ENCODE measurements at regions not wholly inside any gene's neighbourhood (a gene's known extent, or its start where the extent isn't known, plus 50 kb on each side); places are given as distances from the start of the nearest gene placed in this dataset.
"Not testable (repeated sequence)": the region's sequence is repeated elsewhere in the genome, so short reads cannot be mapped to it uniquely, and the experiment has no call there.

DNA sequence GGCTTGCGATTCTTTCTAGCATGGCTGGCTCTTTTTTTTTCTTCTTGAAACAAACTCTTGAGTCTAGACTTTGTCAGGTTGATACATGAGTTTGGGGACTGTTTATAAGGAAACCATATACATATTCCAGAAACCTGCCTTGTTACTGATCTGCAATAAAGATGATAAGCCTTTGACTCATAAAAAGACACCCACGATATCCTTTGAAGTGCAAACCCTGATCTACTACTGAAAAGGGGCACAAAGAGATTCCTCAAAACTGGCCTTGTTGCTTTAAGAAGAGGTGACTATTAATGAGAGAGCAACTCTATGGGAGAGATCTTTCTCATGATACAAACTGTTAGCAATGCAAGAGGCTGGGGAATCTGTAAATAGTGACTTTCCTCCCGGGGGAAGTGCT is 247.1 kb downstream of the ANKRD30B start:
- intact Hi-C loops (cut with DNase I); H3K4me1 ChIP-seq; H3K9me3 ChIP-seq; ATAC-seq; H3K4me3 ChIP-seq; H3K36me3 ChIP-seq (replicated peaks in 1 of 2; ENCODE audit: insufficient read depth in 1 of 2, low read depth in 2 of 2); DNase-seq; H3K27ac ChIP-seq; H3K27me3 ChIP-seq: not testable (repeated sequence)
- WGBS, 2 donors = 56 to 74% methylated on average over 3 of the region's 3 CpGs

DNA sequence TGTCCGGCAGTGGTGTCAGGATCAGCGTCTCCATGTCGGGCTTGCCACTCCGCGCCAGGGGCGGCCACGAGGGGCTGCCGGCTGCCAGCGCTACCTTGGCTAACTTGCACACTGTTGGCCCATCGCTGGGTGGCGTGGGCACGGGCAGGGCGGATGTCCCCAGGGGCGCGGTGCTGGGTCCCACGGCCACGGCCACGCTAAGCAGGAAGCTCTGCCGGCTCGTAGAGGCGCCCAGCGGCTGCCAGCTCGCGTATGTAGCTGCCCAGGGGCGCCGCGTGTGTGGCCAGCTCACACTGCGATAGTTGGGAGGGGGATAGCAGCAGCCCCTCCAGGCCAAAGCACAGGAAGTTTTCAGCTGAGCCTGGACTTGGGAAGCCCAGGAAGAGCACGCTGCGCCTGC is 249.4 kb downstream of the ANKRD30B start:
- no peak overlapping the region for H3K27ac ChIP-seq
- no peaks in the 10 kb centered on the region for H3K4me1 ChIP-seq
- DNase-seq = no peak
- no peak for ATAC-seq
- H3K27me3 ChIP-seq = no peaks in the 10 kb centered on the region
- no peaks in the 10 kb centered on the region for H3K36me3 ChIP-seq (replicated peaks in 1 of 2; ENCODE audit: insufficient read depth in 1 of 2, low read depth in 2 of 2)
- intact Hi-C loops (cut with DNase I) = no loop called here
- no peaks in the 10 kb centered on the region for H3K9me3 ChIP-seq
- H3K4me3 ChIP-seq = no peak overlapping the region
- TF ChIP-seq CTCF (IDR thresholded peaks at IDR 0.05) (no peak), POLR2A (IDR thresholded peaks at IDR 0.05) (no peak)
- 92% methylated on average over 17 to 30 of the region's 30 CpGs for WGBS, 2 donors

DNA sequence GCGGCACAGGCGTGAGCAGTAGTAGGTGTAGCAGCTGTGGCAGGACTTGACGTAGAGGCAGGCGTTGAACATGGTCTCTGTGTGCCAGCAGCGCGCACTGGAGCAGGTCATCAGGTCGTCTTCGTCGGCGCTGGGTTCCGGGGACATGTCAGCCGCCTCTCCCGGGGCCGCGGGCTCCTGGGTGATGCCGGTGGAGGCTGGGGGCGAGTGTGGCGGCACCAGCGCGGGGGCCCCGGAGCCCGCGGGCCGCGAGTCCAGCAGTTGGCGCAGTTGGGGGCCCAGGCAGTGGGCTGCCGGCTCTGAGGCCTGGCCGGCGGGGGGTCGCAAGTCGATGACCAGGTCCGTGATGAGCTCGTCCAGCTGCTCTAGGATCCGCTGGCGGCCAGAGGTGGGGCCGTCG is 249.9 kb downstream of the ANKRD30B start:
- H3K4me3 ChIP-seq; H3K27me3 ChIP-seq; H3K36me3 ChIP-seq (replicated peaks in 1 of 2; ENCODE audit: insufficient read depth in 1 of 2, low read depth in 2 of 2); intact Hi-C loops (cut with DNase I); H3K9me3 ChIP-seq; DNase-seq; ATAC-seq; H3K27ac ChIP-seq; H3K4me1 ChIP-seq: not testable (repeated sequence)
- 85 to 100% methylated on average over 3 to 37 of the region's 37 CpGs for WGBS, 2 donors

DNA sequence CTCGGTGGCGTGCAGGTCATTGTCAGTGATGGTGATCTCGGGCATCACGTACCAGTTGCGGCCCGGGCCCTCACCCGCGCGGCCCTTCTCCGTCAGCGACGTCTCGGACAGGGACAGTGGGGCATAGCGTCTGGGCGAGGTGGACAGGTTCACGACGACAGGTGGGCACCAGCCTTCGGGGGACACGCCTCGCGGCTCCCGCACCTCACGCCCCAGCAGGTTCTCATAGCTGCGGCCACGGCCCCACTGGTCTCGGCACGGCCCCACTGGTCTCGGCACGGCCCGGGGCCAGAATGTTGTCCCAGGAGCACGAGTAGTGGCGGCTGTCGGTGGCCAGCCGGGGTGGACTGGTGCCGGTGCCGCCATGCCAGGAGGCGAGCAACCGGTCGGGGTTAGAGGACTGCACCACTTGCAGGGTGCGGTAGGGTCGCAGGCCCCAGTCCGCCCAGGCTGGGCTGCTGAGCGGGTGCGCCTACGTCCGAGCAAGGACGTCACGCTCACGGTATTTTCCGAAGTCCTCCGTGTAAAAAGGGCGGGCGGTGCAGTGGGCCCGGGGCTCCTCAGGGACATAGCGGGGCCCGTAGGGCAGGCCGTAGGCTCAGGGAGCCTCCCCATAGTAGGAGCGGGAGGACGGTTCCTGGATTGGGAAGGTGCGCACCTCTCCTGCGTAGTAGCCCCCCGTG is 250.5 kb downstream of the ANKRD30B start:
- ATAC-seq = not testable (repeated sequence)
- WGBS, 2 donors = 95% methylated on average over 47 to 58 of the region's 62 CpGs

DNA sequence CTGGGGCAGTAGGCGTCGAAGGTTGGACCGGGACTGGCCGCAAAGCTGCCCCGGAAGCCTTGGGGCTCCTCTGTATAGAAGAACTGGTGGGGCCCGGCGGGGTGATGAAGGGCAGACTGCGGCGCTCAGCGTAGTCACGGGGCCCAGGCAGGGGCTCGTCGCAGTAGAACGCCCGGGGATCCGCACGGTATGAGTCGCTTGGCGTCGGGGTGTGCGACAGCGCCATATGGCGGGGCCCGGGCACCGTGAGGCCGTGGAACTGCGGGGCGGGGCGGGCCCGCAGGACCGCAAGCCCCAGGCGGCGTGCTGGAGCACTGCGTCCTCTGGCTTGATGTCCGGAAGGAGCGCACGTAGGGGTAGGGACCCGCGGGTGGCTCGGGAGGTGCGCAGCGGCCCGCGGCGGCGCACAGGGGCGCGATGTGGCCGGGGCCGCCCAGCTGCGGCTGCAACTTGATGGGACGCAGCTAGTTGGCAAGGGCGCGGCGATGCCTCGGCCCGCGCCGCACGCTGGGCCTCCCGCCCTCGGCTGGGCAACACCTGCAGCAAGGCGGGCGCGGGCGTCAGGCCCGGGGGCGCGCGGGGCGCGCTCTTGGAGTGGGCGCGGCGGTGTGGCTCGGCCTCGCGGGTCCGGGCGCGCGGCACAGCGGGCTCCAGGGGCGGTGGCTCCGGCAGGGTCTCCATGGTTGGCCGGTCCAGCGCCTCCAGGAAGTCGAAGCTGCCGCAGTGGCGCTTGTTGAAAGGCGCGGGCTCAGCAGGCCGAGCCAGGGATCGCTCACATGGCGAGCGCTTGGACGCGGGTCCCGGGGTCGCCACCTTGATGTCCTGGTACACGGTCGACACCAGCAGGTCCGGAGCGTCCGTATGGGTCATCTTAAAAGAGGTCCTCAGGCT is 251.4 kb downstream of the ANKRD30B start:
- no peak for DNase-seq
- no peaks in the 10 kb centered on the region for H3K4me1 ChIP-seq
- no peaks in the 10 kb centered on the region for H3K36me3 ChIP-seq (replicated peaks in 1 of 2; ENCODE audit: insufficient read depth in 1 of 2, low read depth in 2 of 2)
- no peak overlapping the region for H3K4me3 ChIP-seq
- no peaks in the 10 kb centered on the region for H3K9me3 ChIP-seq
- no peaks in the 10 kb centered on the region for H3K27me3 ChIP-seq
- no peak for ATAC-seq
- WGBS, 2 donors = 26 to 54% methylated on average over 30 to 86 of the region's 105 CpGs
- no peak overlapping the region for H3K27ac ChIP-seq
- intact Hi-C loops (cut with DNase I) = no loop called here
- TF ChIP-seq POLR2A (IDR thresholded peaks at IDR 0.05) (no peak), CTCF (IDR thresholded peaks at IDR 0.05) (no peak)

More for the DNA sequence above, 250.5 kb downstream of the ANKRD30B start:
- H3K9me3 ChIP-seq; H3K4me3 ChIP-seq; intact Hi-C loops (cut with DNase I); H3K27me3 ChIP-seq; H3K36me3 ChIP-seq (replicated peaks in 1 of 2; ENCODE audit: insufficient read depth in 1 of 2, low read depth in 2 of 2); DNase-seq; H3K4me1 ChIP-seq; H3K27ac ChIP-seq: not testable (repeated sequence)

DNA sequence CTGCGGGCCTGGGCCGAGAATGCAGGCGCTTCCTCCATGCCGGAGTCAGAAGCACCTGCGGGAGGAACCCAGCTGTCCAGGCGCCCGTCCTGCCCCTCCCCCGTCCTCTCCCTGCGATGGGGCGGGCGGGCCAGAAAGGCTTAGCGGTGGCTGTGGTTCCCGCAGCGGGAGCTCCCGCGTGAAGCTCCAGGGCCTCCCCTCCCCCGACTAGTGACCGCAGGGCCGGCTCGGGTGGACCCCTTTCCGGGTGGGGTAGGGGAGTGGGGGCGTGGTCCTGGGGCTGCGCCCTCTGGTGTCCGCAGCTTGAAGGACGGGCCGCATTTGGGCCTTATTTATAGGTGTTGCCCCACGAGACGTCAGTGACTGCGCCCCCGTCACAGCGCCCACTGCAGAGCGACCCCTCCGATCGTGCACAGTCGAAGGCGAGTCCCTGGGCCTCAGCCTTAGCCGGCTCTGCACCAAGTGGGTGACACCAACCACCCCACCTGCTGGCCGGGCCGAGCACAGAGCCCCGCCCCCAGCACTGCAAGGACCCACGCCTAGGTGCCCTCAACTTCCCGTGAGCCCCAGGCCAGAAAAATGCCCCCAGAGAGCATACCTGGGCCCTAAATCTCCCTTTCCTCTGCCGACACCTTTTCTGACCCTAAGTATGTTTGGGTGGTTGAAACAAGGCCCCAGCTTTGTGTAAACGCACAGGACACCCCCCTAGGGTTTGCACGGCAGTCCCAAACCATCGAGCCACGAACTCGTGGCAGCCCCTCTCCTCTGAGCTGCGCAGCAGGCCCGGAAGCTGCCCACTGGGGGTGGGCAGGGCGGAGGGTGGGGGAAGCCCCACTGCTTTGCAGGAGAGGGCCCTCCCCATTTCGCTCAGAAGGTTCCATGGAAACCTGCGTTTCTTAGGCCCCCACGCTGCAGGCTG is 252.4 kb downstream of the ANKRD30B start:
- ATAC-seq; intact Hi-C loops (cut with DNase I); H3K36me3 ChIP-seq (replicated peaks in 1 of 2; ENCODE audit: insufficient read depth in 1 of 2, low read depth in 2 of 2); DNase-seq; H3K4me3 ChIP-seq; H3K27me3 ChIP-seq; H3K4me1 ChIP-seq; H3K9me3 ChIP-seq; H3K27ac ChIP-seq: not testable (repeated sequence)
- 45 to 81% methylated on average over 5 to 49 of the region's 54 CpGs for WGBS, 2 donors

DNA sequence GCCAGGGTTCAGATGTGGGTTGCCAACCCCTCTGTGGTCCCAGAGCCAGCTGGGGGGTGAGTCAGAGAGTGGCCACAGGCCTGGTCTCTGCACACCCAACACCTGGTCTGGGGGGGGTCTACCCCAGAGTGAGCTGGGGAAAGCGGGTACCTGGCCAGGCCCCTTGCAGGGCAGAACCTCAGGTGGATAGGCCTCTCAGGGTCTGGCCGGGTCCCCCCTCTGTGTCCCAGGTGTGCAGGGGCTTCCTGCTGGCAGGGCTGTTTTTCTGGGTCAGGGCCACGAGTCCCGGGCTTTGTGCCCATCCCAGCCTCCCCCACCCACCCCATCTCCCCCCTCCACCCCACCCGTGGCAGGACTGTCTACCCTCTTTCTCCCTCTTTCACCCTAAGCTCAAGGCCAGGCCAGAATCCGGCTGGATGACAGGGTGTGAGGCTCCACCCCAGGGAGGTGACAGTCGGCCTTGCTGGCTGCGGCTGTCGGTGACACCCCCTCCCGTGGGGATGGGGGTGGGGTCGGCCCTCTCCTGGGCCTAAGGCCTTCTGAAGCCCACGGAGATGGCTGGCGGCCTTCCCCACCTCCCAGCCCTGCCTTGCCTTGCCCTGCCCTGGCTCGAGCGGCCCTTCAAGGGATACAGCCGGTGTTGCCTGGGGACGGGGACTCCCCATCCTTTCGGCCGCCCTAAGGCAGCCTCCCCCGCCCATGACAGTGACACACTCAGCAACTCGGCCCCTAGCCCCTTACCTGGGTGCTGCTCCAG is 253.2 kb downstream of the ANKRD30B start:
- H3K36me3 ChIP-seq (replicated peaks in 1 of 2; ENCODE audit: insufficient read depth in 1 of 2, low read depth in 2 of 2); H3K9me3 ChIP-seq; intact Hi-C loops (cut with DNase I); H3K4me3 ChIP-seq; DNase-seq; H3K27ac ChIP-seq; H3K4me1 ChIP-seq; H3K27me3 ChIP-seq; ATAC-seq: not testable (repeated sequence)
- WGBS, 2 donors = 73 to 82% methylated on average over 8 to 21 of the region's 21 CpGs

- H3K9me3 ChIP-seq; ATAC-seq; H3K36me3 ChIP-seq (replicated peaks in 1 of 2; ENCODE audit: insufficient read depth in 1 of 2, low read depth in 2 of 2); H3K4me1 ChIP-seq; H3K4me3 ChIP-seq; H3K27ac ChIP-seq; intact Hi-C loops (cut with DNase I); DNase-seq; H3K27me3 ChIP-seq: not testable (repeated sequence)
- 72 to 75% methylated on average over 6 to 10 of the region's 10 CpGs for WGBS, 2 donors
Observed at GRCh38 chr18:15001795-15002107, 253.8 kb downstream of the ANKRD30B start.

DNA sequence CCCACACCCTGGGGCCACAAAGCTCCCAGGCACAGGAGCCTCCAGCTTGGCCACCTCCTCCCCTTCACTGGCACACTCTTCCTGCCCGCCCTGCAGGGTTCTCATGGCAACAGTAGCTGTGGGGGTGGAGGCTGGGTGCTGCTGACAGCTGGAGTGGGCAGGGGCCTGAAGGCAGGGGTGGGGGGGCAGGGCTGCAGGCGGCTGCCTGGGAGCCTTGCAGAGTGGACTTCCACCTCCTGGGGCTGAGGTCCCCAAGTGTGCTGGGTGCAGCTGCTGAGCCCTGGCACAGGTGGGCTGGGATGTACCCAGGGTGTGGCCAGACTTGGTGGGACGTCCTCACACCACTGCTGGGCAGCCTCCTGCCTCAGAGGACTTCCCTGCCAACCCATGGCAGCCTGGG is 254.8 kb downstream of the ANKRD30B start:
- H3K27me3 ChIP-seq; H3K27ac ChIP-seq; H3K4me1 ChIP-seq; DNase-seq; H3K9me3 ChIP-seq; intact Hi-C loops (cut with DNase I); H3K36me3 ChIP-seq (replicated peaks in 1 of 2; ENCODE audit: insufficient read depth in 1 of 2, low read depth in 2 of 2); H3K4me3 ChIP-seq: not testable (repeated sequence)
- peak; percentile 41 for ATAC-seq
- 17% methylated on average over 2 of the region's 3 CpGs; no CpG with 5 or more reads in 1 of the 2 donors for WGBS, 2 donors
